HepG2 (cell line): ENCODE measurements at regions not wholly inside any gene's neighbourhood (a gene's known extent, or its start where the extent isn't known, plus 50 kb on each side); places are given as distances from the start of the nearest gene placed in this dataset.

Experiments
- ATAC-seq: fragments of 200-7000 bp; cut with Tn5 transposase; 3 replicates; pipeline ENCODE4 v1.9.1; 2020; ENCODE audit warnings: mild to moderate bottlenecking, moderate library complexity
- BruUV-seq: library from RNA; stranded (reverse); fragments of 400-500 nt; replicated peaks from 2 replicates; lab custom pipeline; 2021; lab: Mats Ljungman, UMichigan
- CTCF ChIA-PET: fragments of 300-600 bp; formaldehyde crosslinking; extraction: SDS; loops from one replicate; lab custom pipeline; 2021; ENCODE audit warnings: low total read pairs, inconsistent platforms, low intra/inter-chr PET ratio; lab: Yijun Ruan, JAX
- POLR2A ChIA-PET: fragments of 350-600 bp; sonication (Branson Sonifier 250); formaldehyde crosslinking; loops from one replicate; lab custom pipeline; 2020; ENCODE audit warnings: antibody characterized with exemption, inconsistent platforms; lab: Yijun Ruan, JAX
- DNase-seq: peaks from one replicate; pipeline ENCODE4 v3.0.0-alpha.2; 2015; ENCODE audit warnings: low spot score
- FAIRE-seq: peaks from 3 replicates; lab custom pipeline; 2011; peaks lifted over from hg19 to GRCh38; lab: Jason Lieb, UNC
- H2AFZ ChIP-seq: one replicate; pipeline ENCODE4 v1.6.1; 2011; ENCODE audit warnings: low read length, inconsistent platforms
- H3K27ac ChIP-seq: fragments of 300-600 bp; 3 replicates; pipeline ENCODE4 v1.8.0; 2011; ENCODE audit warnings: mixed run types, mild to moderate bottlenecking, mixed read lengths, low read length, inconsistent platforms; ENCODE audit not compliant: insufficient read depth; ENCODE audit errors: extremely low read length
- H3K27me3 ChIP-seq, 2 experiments: fragments of 200-600 bp in 1 of 2; 2 replicates in 1 of 2; 3 replicates in 1 of 2; pipeline versions ENCODE4 v1.6.0 to v1.8.0; 2011; ENCODE audit warnings: low read length in 2 of 2, mild to moderate bottlenecking in 2 of 2, moderate library complexity in 2 of 2, inconsistent platforms in 1 of 2; ENCODE audit not compliant: insufficient read depth in 2 of 2, control insufficient read depth in 1 of 2
- H3K36me3 ChIP-seq, 2 experiments: fragments of 200-600 bp in 1 of 2; replicated peaks in 1 of 2; 2 replicates in 1 of 2; 3 replicates in 1 of 2; pipeline versions ENCODE4 v1.5.1 to v1.8.0; 2011; ENCODE audit warnings: low read length in 2 of 2, inconsistent platforms in 1 of 2; ENCODE audit not compliant: insufficient read depth in 2 of 2, control insufficient read depth in 1 of 2
- H3K4me1 ChIP-seq: 2 replicates; pipeline ENCODE4 v1.5.1; 2012; ENCODE audit warnings: low read length, inconsistent platforms; ENCODE audit not compliant: insufficient read depth
- H3K4me2 ChIP-seq: 2 replicates; pipeline ENCODE4 v1.6.0; 2011; ENCODE audit warnings: low read depth, low read length, inconsistent platforms
- H3K4me3 ChIP-seq, 3 experiments: fragments of 200-600 bp in 1 of 3; sonication (generic), shearing (Covaris generic) in 1 of 3; replicated peaks in 1 of 3; 2 replicates each; pipeline ENCODE4 v1.5.1; 2011 to 2016; ENCODE audit warnings: low read length in 3 of 3, inconsistent platforms in 2 of 3, low read depth in 2 of 3, mild to moderate bottlenecking in 2 of 3, control low read depth in 1 of 3, mixed read lengths in 1 of 3; ENCODE audit not compliant: insufficient read depth in 1 of 3
- H3K79me2 ChIP-seq: one replicate; pipeline ENCODE4 v1.6.1; 2011; ENCODE audit warnings: low read length, inconsistent platforms; ENCODE audit not compliant: insufficient read depth
- H3K9ac ChIP-seq: 2 replicates; pipeline ENCODE4 v1.6.0; 2011; ENCODE audit warnings: mild to moderate bottlenecking, low read depth, low read length, inconsistent platforms; ENCODE audit not compliant: insufficient read depth
- H3K9me3 ChIP-seq: 2 replicates; pipeline ENCODE4 v1.5.1; 2012; ENCODE audit warnings: mild to moderate bottlenecking, low read length
- H4K20me1 ChIP-seq: 2 replicates; pipeline ENCODE4 v1.6.0; 2011; ENCODE audit warnings: inconsistent platforms, mild to moderate bottlenecking, low read length, moderate library complexity; ENCODE audit not compliant: insufficient read depth
- AHDC1 ChIP-seq: sonication (generic); formaldehyde crosslinking; IDR thresholded peaks from 2 replicates; pipeline ENCODE4 v1.5.1; 2020; ENCODE audit warnings: mild to moderate bottlenecking, missing genetic modification reagents, borderline replicate concordance
- MAX ChIP-seq: IDR thresholded peaks from 2 replicates; pipeline ENCODE4 v1.6.1; 2012; ENCODE audit warnings: inconsistent platforms
- NFIB ChIP-seq: sonication (generic); formaldehyde crosslinking; IDR thresholded peaks from 2 replicates; pipeline ENCODE4 v1.9.0; 2021; ENCODE audit warnings: missing genetic modification reagents, mild to moderate bottlenecking, borderline replicate concordance
- PATZ1 ChIP-seq: sonication (generic); formaldehyde crosslinking; IDR thresholded peaks from 2 replicates; pipeline ENCODE4 v1.4.0; 2020; ENCODE audit warnings: missing genetic modification reagents
- PRDM10 ChIP-seq: sonication (generic); formaldehyde crosslinking; IDR thresholded peaks from 2 replicates; pipeline ENCODE4 v1.4.0; 2020; ENCODE audit warnings: low read depth, missing genetic modification reagents
- SRY ChIP-seq: sonication (generic); formaldehyde crosslinking; IDR thresholded peaks from 2 replicates; pipeline ENCODE4 v1.8.0; 2022; ENCODE audit warnings: mild to moderate bottlenecking, missing genetic modification reagents
- TEAD2 ChIP-seq: sonication (generic); formaldehyde crosslinking; IDR thresholded peaks from 2 replicates; pipeline ENCODE4 v1.9.0; 2021; ENCODE audit warnings: missing genetic modification reagents
- ZIK1 ChIP-seq: sonication (generic); formaldehyde crosslinking; IDR thresholded peaks from 2 replicates; pipeline ENCODE4 v1.5.0; 2020; ENCODE audit warnings: mild to moderate bottlenecking, low read depth, missing genetic modification reagents, borderline replicate concordance
- WGBS: methylation state at CpG from one replicate; pipeline ENCODE4 v1.1.6; 2017; ENCODE audit warnings: low lambda C conversion rate; 5-methylcytosine and 5-hydroxymethylcytosine counted together
- in situ Hi-C: cut with HindIII; loops from 2 replicates; pipeline ENCODE4 v1.10.0; 2017; ENCODE audit warnings: low pct_unique_long_range_greater_than_20kb; ENCODE audit not compliant: extremely low pct_ligation_motif_present
- intact Hi-C: fragments of 100-400 bp; cut with micrococcal nuclease; formaldehyde crosslinking; loops from one replicate; pipeline ENCODE4 v1.10.0; 2022; ENCODE audit not compliant: unreplicated experiment

- DNase-seq = peak; percentile 60
- Histone ChIP-seq H3K4me3 (peak overlapping the region; percentile 7 to 59 (median 13); a peak in 4 of 6 replicates), H3K4me1 (peaks cover 74% of the 10 kb centered on the region), H3K36me3 (no peaks in the 10 kb centered on the region), H3K4me2 (peak overlapping the region; percentile 87), H3K9ac (peak overlapping the region; percentile 31; the same call in 1 of the 2 replicates), H3K9me3 (no peaks in the 10 kb centered on the region), H3K27ac (peak overlapping the region; percentile 7), H2AFZ (peak overlapping the region; percentile 55), H3K79me2 (no peaks in the 10 kb centered on the region), H4K20me1 (no peaks in the 10 kb centered on the region), H3K27me3 (no peaks in the 10 kb centered on the region)
- FAIRE-seq = no peak
- peak; percentile 71 for ATAC-seq
- POLR2A ChIA-PET = interaction anchor here (1.0 kb wide), 2 partner anchors 52 to 53 kb away, joined by 4 read pairs; partner anchors contain the start of gene LGALSL
- CTCF ChIA-PET = no interaction called here
- BruUV-seq = no TSS peak
- in situ Hi-C loops = no loop called here
- intact Hi-C loops = loop anchor here (5.0 kb wide), 1 partner anchor 51 kb away; the partner anchor contains the start of gene LGALSL
- WGBS = 5% methylated on average over 8 of the region's 8 CpGs
- TF ChIP-seq ZIK1 (CRISPR knock-in tag) (no peak), SRY (no peak), NFIB (no peak), TEAD2 (CRISPR knock-in tag) (no peak), PRDM10 (CRISPR knock-in tag) (no peak), MAX (0 out of 2 replicates have a peak, but pooled peaks have one; percentile 2), PATZ1 (CRISPR knock-in tag) (peak; percentile 30; the same call in 1 of the 2 replicates), AHDC1 (CRISPR knock-in tag) (no peak; the same call in 1 of the 2 replicates)
Measured at GRCh38 chr2:64400733-64401528, 53.0 kb upstream of the LGALSL start.
